HCT116 (cell line): ENCODE measurements at regions not wholly inside any gene's neighbourhood (a gene's known extent, or its start where the extent isn't known, plus 50 kb on each side); places are given as distances from the start of the nearest gene placed in this dataset.

ENCODE experiments used
- ATAC-seq: fragments of 200-7000 bp; cut with Tn5 transposase; 2 replicates; pipeline ENCODE4 v1.9.1; 2020; ENCODE audit warnings: mild to moderate bottlenecking, moderate library complexity
- BruUV-seq: library from RNA; stranded (reverse); fragments of 400-500 nt; replicated peaks from 2 replicates; lab custom pipeline; 2021; lab: Mats Ljungman, UMichigan
- CTCF ChIA-PET: fragments of 300-600 bp; sonication (Branson Sonifier 250); formaldehyde crosslinking; loops from one replicate; lab custom pipeline; 2021; ENCODE audit warnings: antibody characterized with exemption; lab: Charles Lee
- POLR2A ChIA-PET: fragments of 300-600, 350-600 bp; sonication (Branson Sonifier 250); formaldehyde crosslinking; loops from one replicate; lab custom pipeline; 2021; ENCODE audit warnings: antibody characterized with exemption; lab: Charles Lee
- RAD21 ChIA-PET, 2 experiments: fragments of 300-600 bp; sonication (Branson Sonifier 250); formaldehyde crosslinking; loops; one replicate each; lab custom pipeline; 2023; ENCODE audit warnings: low total read pairs in 2 of 2; ENCODE audit not compliant: uncharacterized antibody in 2 of 2, unreplicated experiment in 2 of 2, low non-redundant PET in 1 of 2; lab: Charles Lee
- DNase-seq: peaks from one replicate; pipeline ENCODE4 v3.0.0-alpha.2; 2010; ENCODE audit warnings: low read depth, low spot score
- H2AFZ ChIP-seq: fragments of 200-600 bp; shearing (Covaris generic), sonication (generic); 2 replicates; pipeline ENCODE4 v1.6.1; 2017; ENCODE audit warnings: low read depth, mixed run types, mixed read lengths, antibody characterized with exemption, low read length; ENCODE audit not compliant: poor library complexity, severe bottlenecking
- H3K27ac ChIP-seq: 2 replicates; pipeline ENCODE4 v1.5.1; 2012; ENCODE audit warnings: low read depth, low read length
- H3K27me3 ChIP-seq: fragments of 200-600 bp; sonication (generic); 2 replicates; pipeline ENCODE4 v1.6.1; 2016; ENCODE audit warnings: mixed run types, low read length, mixed read lengths; ENCODE audit not compliant: insufficient read depth
- H3K36me3 ChIP-seq, 2 experiments: fragments of 200-500 bp in 1 of 2; fragments of 200-600 bp in 1 of 2; sonication (Bioruptor generic) in 1 of 2; sonication (generic) in 1 of 2; 2 replicates each; pipeline versions ENCODE4 v1.5.1 to v1.6.1; 2014 to 2016; ENCODE audit warnings: low read length in 2 of 2, inconsistent platforms in 1 of 2, mixed read lengths in 1 of 2, mixed run types in 1 of 2; ENCODE audit not compliant: insufficient read depth in 2 of 2, control insufficient read depth in 1 of 2
- H3K4me1 ChIP-seq, 2 experiments: fragments of 200-600 bp in 1 of 2; sonication (generic) in 1 of 2; 2 replicates each; pipeline versions ENCODE4 v1.5.1 to v1.6.1; 2012 to 2017; ENCODE audit warnings: low read length in 2 of 2, inconsistent platforms in 1 of 2, mild to moderate bottlenecking in 1 of 2, mixed read lengths in 1 of 2, mixed run types in 1 of 2, moderate library complexity in 1 of 2; ENCODE audit not compliant: insufficient read depth in 2 of 2, control insufficient read depth in 1 of 2
- H3K4me2 ChIP-seq: fragments of 200-600 bp; sonication (generic); 2 replicates; pipeline ENCODE4 v1.6.1; 2017; ENCODE audit warnings: mixed run types, low read length, mixed read lengths
- H3K4me3 ChIP-seq, 2 experiments: fragments of 200-600 bp in 1 of 2; sonication (generic) in 1 of 2; replicated peaks in 1 of 2; 2 replicates each; pipeline ENCODE4 v1.5.1; 2011 to 2016; ENCODE audit warnings: low read length in 2 of 2, control low read depth in 1 of 2, low read depth in 1 of 2, mild to moderate bottlenecking in 1 of 2, mixed read lengths in 1 of 2, mixed run types in 1 of 2
- H3K79me2 ChIP-seq: fragments of 200-600 bp; sonication (generic); 2 replicates; pipeline ENCODE4 v1.6.1; 2017; ENCODE audit warnings: mild to moderate bottlenecking, mixed run types, low read length, moderate library complexity, mixed read lengths; ENCODE audit not compliant: insufficient read depth
- H3K9ac ChIP-seq: fragments of 200-600 bp; sonication (generic); 2 replicates; pipeline ENCODE4 v1.6.1; 2016; ENCODE audit warnings: low read length, mixed read lengths
- H3K9me2 ChIP-seq: fragments of 200-600 bp; sonication (generic), shearing (Covaris generic); 2 replicates; pipeline ENCODE4 v1.6.1; 2017; ENCODE audit warnings: mixed run types, mild to moderate bottlenecking, moderate library complexity; ENCODE audit not compliant: insufficient read depth
- H3K9me3 ChIP-seq, 2 experiments: fragments of 200-500 bp in 1 of 2; fragments of 200-600 bp in 1 of 2; sonication (Bioruptor generic) in 1 of 2; sonication (generic) in 1 of 2; 2 replicates each; pipeline ENCODE4 v1.6.1; 2014 to 2017; ENCODE audit warnings: low read length in 2 of 2, mixed read lengths in 2 of 2, inconsistent platforms in 1 of 2, low read depth in 1 of 2, mild to moderate bottlenecking in 1 of 2, mixed run types in 1 of 2, moderate library complexity in 1 of 2; ENCODE audit not compliant: control insufficient read depth in 1 of 2, insufficient read depth in 1 of 2
- H4K20me1 ChIP-seq: fragments of 200-600 bp; sonication (generic), shearing (Covaris generic); 2 replicates; pipeline ENCODE4 v1.6.1; 2017; ENCODE audit warnings: mixed run types, mild to moderate bottlenecking, moderate library complexity; ENCODE audit not compliant: insufficient read depth
- CBX3 ChIP-seq: IDR thresholded peaks from 2 replicates; pipeline ENCODE4 v1.6.1; 2012; ENCODE audit warnings: low read depth
- CEBPB ChIP-seq: IDR thresholded peaks from 2 replicates; pipeline ENCODE4 v1.6.1; 2012; ENCODE audit warnings: low read depth
- EGR1 ChIP-seq: IDR thresholded peaks from 2 replicates; pipeline ENCODE4 v1.6.1; 2012; ENCODE audit warnings: low read depth
- EZH2 ChIP-seq: fragments of 200-600 bp; sonication (generic); IDR thresholded peaks from 2 replicates; pipeline ENCODE4 v1.6.1; 2017; ENCODE audit warnings: antibody characterized with exemption, mixed run types
- EZH2phosphoT487 ChIP-seq: fragments of 200-600 bp; IDR thresholded peaks from 2 replicates; pipeline ENCODE4 v1.6.1; 2018; ENCODE audit warnings: antibody characterized with exemption, borderline replicate concordance
- FOSL1 ChIP-seq: IDR thresholded peaks from 2 replicates; pipeline ENCODE4 v1.6.1; 2012; ENCODE audit warnings: low read depth
- JUND ChIP-seq: IDR thresholded peaks from 2 replicates; pipeline ENCODE4 v1.6.1; 2012
- POLR2AphosphoS5 ChIP-seq: IDR thresholded peaks from 2 replicates; pipeline ENCODE4 v1.6.1; 2011; ENCODE audit warnings: mild to moderate bottlenecking, low read depth, low read length, moderate library complexity
- RAD21 ChIP-seq: IDR thresholded peaks from 2 replicates; pipeline ENCODE4 v1.6.1; 2012; ENCODE audit warnings: low read depth, mild to moderate bottlenecking
- SIN3A ChIP-seq: IDR thresholded peaks from 2 replicates; pipeline ENCODE4 v1.6.1; 2012; ENCODE audit warnings: low read depth
- SP1 ChIP-seq: IDR thresholded peaks from 2 replicates; pipeline ENCODE4 v1.6.1; 2012; ENCODE audit warnings: low read depth
- SRF ChIP-seq: IDR thresholded peaks from 2 replicates; pipeline ENCODE4 v1.6.1; 2012; ENCODE audit warnings: low read depth
- YY1 ChIP-seq: IDR thresholded peaks from 2 replicates; pipeline ENCODE4 v1.6.1; 2011; ENCODE audit warnings: low read length, low read depth, moderate library complexity, mild to moderate bottlenecking; ENCODE audit not compliant: insufficient replicate concordance; ENCODE audit errors: extremely low read depth
- ZFX ChIP-seq: fragments of 450-650 bp; IDR thresholded peaks from 2 replicates; pipeline ENCODE4 v1.6.1; 2017
- intact Hi-C: fragments of 100-400 bp; cut with micrococcal nuclease; formaldehyde crosslinking; loops from 2 replicates; pipeline ENCODE4 v1.10.0; 2022
- TF ChIP-seq, protein P1 (sequence below), 3 experiments: fragments of 200-600 bp in 1 of 3; sonication (generic) in 1 of 3; IDR thresholded peaks in 2 of 3; conservative IDR thresholded peaks in 1 of 3; 2 replicates each; pipeline ENCODE4 v1.5.1; 2012 to 2017; ENCODE audit warnings: low read depth in 2 of 3, low read length in 2 of 3, antibody characterized with exemption in 1 of 3, borderline replicate concordance in 1 of 3, control low read depth in 1 of 3, mild to moderate bottlenecking in 1 of 3, mixed read lengths in 1 of 3, mixed run types in 1 of 3, moderate library complexity in 1 of 3; ENCODE audit not compliant: insufficient read depth in 1 of 3
- TF ChIP-seq, protein P2 (sequence below): IDR thresholded peaks from 2 replicates; pipeline ENCODE4 v1.6.1; 2012
- TF ChIP-seq, protein P3 (sequence below): IDR thresholded peaks from 2 replicates; pipeline ENCODE4 v1.6.1; 2012
- TF ChIP-seq, protein P4 (sequence below): IDR thresholded peaks from 2 replicates; pipeline ENCODE4 v1.6.1; 2011; ENCODE audit warnings: mild to moderate bottlenecking, low read length, moderate library complexity; ENCODE audit not compliant: insufficient replicate concordance; ENCODE audit errors: extremely low read depth

DNA sequence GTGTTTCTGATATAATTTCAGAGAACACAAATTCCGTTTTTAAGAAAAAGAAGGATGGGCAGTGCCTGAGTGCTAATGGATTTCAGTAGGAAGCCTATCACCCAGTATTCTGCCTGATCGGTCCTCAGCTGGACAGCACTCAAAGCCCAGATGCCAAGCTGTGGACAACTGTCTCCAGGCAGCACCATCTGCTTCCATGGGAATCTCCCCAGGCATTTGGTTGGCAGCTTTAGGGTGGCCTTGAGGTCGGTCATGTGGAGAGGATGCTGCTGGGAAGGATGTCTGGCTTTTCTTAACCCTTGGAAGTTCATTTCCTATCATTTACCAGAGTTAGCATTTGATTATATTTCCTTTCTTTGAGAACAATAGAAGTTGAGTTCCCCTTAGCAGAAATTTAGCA, 311.7 kb downstream of the TBC1D4 start:
- CTCF ChIA-PET = no interaction called here
- POLR2A ChIA-PET = no interaction called here
- DNase-seq = no peak

DNA sequence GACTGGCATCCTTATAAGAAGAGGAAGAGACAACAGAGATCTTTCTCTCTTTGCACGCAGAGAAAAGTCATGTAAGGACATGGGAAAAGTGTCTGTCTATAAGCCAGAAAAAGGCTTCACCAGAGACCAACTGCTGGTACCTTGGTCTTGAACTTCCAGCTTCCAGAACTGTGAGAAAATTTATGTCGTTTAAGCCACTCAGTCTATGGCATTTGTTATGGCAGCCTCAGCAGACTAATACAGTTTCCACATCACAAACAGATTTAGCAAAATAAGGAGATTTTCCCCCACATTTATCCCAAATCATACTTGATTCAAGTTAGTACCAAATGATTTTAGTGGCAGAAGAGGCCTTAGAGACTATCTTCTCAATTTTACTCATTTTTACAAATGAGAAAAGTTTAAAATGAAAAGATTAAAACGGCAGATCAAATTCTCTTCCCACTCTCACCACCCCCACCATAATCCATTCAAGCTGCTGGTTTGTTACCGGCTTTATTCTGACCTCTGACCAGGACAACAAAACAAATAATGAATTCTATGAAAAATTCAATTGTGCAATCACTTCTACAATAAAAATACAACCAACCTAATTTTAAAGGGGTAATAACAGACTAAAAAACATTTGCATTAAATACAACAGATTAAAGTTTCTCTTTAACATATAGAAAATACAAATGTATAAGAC, 316.3 kb downstream of the TBC1D4 start:
- intact Hi-C loops = no loop called here
- H3K36me3 ChIP-seq = no peaks in the 10 kb centered on the region
- no peak for ATAC-seq
- no peak overlapping the region for H2AFZ ChIP-seq
- no peaks in the 10 kb centered on the region for H3K4me1 ChIP-seq
- H3K27ac ChIP-seq = no peak overlapping the region
- H3K9me2 ChIP-seq = no peaks in the 10 kb centered on the region
- no TSS peak for BruUV-seq
- no peak overlapping the region for H3K4me3 ChIP-seq
- no peak overlapping the region for H3K4me2 ChIP-seq
- H3K79me2 ChIP-seq = no peaks in the 10 kb centered on the region
- no peaks in the 10 kb centered on the region for H3K9me3 ChIP-seq
- ChIA-PET RAD21 (no interaction called here), CTCF (no interaction called here), POLR2A (no interaction called here)
- no peaks in the 10 kb centered on the region for H3K27me3 ChIP-seq
- DNase-seq = no peak
- H3K9ac ChIP-seq = no peak overlapping the region
- H4K20me1 ChIP-seq = no peaks in the 10 kb centered on the region
- TF ChIP-seq FOSL1 (no peak), SIN3A (no peak), SP1 (no peak), EZH2phosphoT487 (no peak), CEBPB (no peak), EZH2 (no peak), YY1 (no peak), EGR1 (no peak), JUND (no peak), RAD21 (no peak), SRF (no peak)
- TF ChIP-seq, protein P1, sequence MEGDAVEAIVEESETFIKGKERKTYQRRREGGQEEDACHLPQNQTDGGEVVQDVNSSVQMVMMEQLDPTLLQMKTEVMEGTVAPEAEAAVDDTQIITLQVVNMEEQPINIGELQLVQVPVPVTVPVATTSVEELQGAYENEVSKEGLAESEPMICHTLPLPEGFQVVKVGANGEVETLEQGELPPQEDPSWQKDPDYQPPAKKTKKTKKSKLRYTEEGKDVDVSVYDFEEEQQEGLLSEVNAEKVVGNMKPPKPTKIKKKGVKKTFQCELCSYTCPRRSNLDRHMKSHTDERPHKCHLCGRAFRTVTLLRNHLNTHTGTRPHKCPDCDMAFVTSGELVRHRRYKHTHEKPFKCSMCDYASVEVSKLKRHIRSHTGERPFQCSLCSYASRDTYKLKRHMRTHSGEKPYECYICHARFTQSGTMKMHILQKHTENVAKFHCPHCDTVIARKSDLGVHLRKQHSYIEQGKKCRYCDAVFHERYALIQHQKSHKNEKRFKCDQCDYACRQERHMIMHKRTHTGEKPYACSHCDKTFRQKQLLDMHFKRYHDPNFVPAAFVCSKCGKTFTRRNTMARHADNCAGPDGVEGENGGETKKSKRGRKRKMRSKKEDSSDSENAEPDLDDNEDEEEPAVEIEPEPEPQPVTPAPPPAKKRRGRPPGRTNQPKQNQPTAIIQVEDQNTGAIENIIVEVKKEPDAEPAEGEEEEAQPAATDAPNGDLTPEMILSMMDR (IDR thresholded peaks at IDR 0.05 in 2 of 3, conservative IDR thresholded peaks at IDR 0.05 in 1 of 3; ENCODE audit: borderline replicate concordance in 1 of 3, insufficient read depth in 1 of 3, low read depth in 2 of 3, low read length in 2 of 3) = no peak
- TF ChIP-seq, protein P2, sequence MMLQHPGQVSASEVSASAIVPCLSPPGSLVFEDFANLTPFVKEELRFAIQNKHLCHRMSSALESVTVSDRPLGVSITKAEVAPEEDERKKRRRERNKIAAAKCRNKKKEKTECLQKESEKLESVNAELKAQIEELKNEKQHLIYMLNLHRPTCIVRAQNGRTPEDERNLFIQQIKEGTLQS = no peak
- TF ChIP-seq, protein P3, sequence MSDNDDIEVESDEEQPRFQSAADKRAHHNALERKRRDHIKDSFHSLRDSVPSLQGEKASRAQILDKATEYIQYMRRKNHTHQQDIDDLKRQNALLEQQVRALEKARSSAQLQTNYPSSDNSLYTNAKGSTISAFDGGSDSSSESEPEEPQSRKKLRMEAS = no peak
- TF ChIP-seq, protein P4, sequence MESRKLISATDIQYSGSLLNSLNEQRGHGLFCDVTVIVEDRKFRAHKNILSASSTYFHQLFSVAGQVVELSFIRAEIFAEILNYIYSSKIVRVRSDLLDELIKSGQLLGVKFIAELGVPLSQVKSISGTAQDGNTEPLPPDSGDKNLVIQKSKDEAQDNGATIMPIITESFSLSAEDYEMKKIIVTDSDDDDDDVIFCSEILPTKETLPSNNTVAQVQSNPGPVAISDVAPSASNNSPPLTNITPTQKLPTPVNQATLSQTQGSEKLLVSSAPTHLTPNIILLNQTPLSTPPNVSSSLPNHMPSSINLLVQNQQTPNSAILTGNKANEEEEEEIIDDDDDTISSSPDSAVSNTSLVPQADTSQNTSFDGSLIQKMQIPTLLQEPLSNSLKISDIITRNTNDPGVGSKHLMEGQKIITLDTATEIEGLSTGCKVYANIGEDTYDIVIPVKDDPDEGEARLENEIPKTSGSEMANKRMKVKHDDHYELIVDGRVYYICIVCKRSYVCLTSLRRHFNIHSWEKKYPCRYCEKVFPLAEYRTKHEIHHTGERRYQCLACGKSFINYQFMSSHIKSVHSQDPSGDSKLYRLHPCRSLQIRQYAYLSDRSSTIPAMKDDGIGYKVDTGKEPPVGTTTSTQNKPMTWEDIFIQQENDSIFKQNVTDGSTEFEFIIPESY = no peak

More for the DNA sequence above, 311.7 kb downstream of the TBC1D4 start:
- no peaks in the 10 kb centered on the region for H3K9me3 ChIP-seq
- H2AFZ ChIP-seq = no peak overlapping the region
- no TSS peak for BruUV-seq
- no peak for ATAC-seq
- no peaks in the 10 kb centered on the region for H3K9me2 ChIP-seq
- H3K27ac ChIP-seq = no peak overlapping the region
- H3K4me1 ChIP-seq = no peaks in the 10 kb centered on the region
- H3K27me3 ChIP-seq = no peaks in the 10 kb centered on the region
- no peaks in the 10 kb centered on the region for H3K36me3 ChIP-seq
- no peaks in the 10 kb centered on the region for H3K79me2 ChIP-seq
- intact Hi-C loops = no loop called here
- no peak overlapping the region for H3K9ac ChIP-seq
- no peaks in the 10 kb centered on the region for H4K20me1 ChIP-seq
- RAD21 ChIA-PET = no interaction called here
- no peak overlapping the region for H3K4me2 ChIP-seq
- H3K4me3 ChIP-seq = no peak overlapping the region
- TF ChIP-seq ZFX (no peak), CBX3 (no peak), POLR2AphosphoS5 (no peak)
